ENCODE measurements at regions not wholly inside any gene's neighbourhood (a gene's known extent, or its start where the extent isn't known, plus 50 kb on each side); places are given as distances from the start of the nearest gene placed in this dataset.

GRCh38 chr22:46089426-46090035 lies 60.8 kb upstream of the PPARA start:
- TF ChIP-seq CTCF (IDR thresholded peaks at IDR 0.05), result no peak
- no peak for TF ChIP-seq POLR2A (IDR thresholded peaks at IDR 0.05)
